Psoas muscle (tissue), 7 donors: ENCODE measurements at regions not wholly inside any gene's neighbourhood (a gene's known extent, or its start where the extent isn't known, plus 50 kb on each side); places are given as distances from the start of the nearest gene placed in this dataset.

Experiments used
- ATAC-seq, 4 donors: fragments of 200-7000 bp; cut with Tn5 transposase; one replicate each; pipeline ENCODE4 v1.9.1; 2020; ENCODE audit warnings: moderate library complexity in 3 of 4, mild to moderate bottlenecking in 2 of 4
- DNase-seq, 2 donors: peaks; one replicate each; pipeline ENCODE4 v3.0.0-alpha.2; 2020
- H3K27ac ChIP-seq: fragments of 200-600 bp; one replicate; pipeline ENCODE4 v1.8.0; 2022
- H3K27me3 ChIP-seq, 3 donors: fragments of 200-600 bp in 1 of 3; one replicate each; pipeline versions ENCODE4 v1.6.1 to v1.8.0; 2013 to 2022; ENCODE audit warnings: low read length in 2 of 3, mild to moderate bottlenecking in 2 of 3, moderate library complexity in 1 of 3; ENCODE audit not compliant: insufficient read depth in 3 of 3
- H3K36me3 ChIP-seq, 2 donors: fragments of 200-600 bp in 1 of 2; one replicate each; pipeline versions ENCODE4 v1.6.1 to v1.8.0; 2013 to 2022; ENCODE audit warnings: low read depth in 1 of 2, mild to moderate bottlenecking in 1 of 2, moderate library complexity in 1 of 2; ENCODE audit not compliant: insufficient read depth in 1 of 2
- H3K4me1 ChIP-seq: fragments of 200-600 bp; one replicate; pipeline ENCODE4 v1.8.0; 2022
- H3K4me3 ChIP-seq: fragments of 200-600 bp; one replicate; pipeline ENCODE4 v1.8.0; 2022; ENCODE audit warnings: mild to moderate bottlenecking
- H3K9me3 ChIP-seq: fragments of 200-600 bp; one replicate; pipeline ENCODE4 v1.8.0; 2022
- CTCF ChIP-seq: fragments of 200-600 bp; IDR thresholded peaks from one replicate; pipeline ENCODE4 v1.8.0; 2022; ENCODE audit warnings: antibody characterized with exemption
- WGBS, 3 donors: extraction: QIAGEN DNeasy Blood & Tissue Kit; methylation state at CpG; one replicate each; pipeline versions ENCODE4 v1.1.6 to v1.1.7; 2013; 5-methylcytosine and 5-hydroxymethylcytosine counted together
- intact Hi-C, 2 donors: fragments of 100-400 bp; cut with DNase I; formaldehyde crosslinking; loops; one replicate each; pipeline versions ENCODE4 v1.11.0 to v1.14.2; 2022
- donor health status: healthy with polysubstance abuse.
- donor health status: DM: no; HTN: no; CAD: no; lungs with moderate emphysema.
- donor health status: Bipolar disorder and iron deficiency.
- donor health status: healthy.
- donor health status: DM: yes; HTN: yes; CAD: no.
- donor health status: DM: no; HTN: no; CAD: no.
- donor health status: DM: yes; HTN: yes; CAD: no.

DNA sequence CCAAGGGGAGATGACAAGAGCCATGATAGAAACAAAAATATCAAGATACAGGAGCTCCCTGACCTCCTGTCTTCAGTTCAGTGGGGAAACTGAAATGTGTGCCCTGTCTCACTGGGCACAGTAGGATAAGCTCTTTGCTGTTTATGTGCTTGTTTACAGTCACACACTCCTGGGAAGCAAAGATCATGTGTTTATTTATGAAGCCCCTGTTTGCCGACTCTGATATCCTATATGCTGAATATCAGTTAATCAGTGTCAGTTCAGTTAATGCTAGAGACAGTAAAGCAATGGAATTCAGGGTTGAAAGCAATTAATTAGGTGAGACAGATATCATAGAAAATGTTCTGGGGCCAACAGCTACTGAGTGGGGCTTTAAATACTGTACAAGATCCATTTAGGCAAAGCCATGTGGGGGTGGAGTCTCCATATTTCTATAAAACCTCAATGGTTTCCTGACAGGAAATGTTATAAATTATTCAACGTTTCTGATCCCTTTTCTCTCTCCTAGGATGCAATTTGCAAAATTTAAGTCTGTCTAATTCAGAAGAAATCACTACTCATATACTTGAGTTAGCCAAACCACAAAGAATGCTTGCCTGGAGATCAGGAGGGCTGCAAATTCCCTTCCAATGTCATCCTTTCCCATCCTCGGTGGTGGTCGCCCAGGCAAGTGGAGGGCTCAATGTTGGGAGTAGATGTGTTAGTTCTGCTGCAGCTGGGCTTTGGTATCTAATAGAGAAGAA is 551.3 kb downstream of the CMPK2 start:
- ATAC-seq: no peak
- no peaks in the 10 kb centered on the region for H3K9me3 ChIP-seq
- no peak for TF ChIP-seq CTCF
- H3K27ac ChIP-seq: no peak overlapping the region
- no peaks in the 10 kb centered on the region for H3K36me3 ChIP-seq
- intact Hi-C loops: no loop called here
- 37 to 48% (median 44%) methylated on average over 4 of the region's 4 CpGs for WGBS, 3 donors
- no peak for DNase-seq
- H3K4me3 ChIP-seq: no peak overlapping the region
- no peaks in the 10 kb centered on the region for H3K27me3 ChIP-seq
- H3K4me1 ChIP-seq: no peaks in the 10 kb centered on the region

DNA sequence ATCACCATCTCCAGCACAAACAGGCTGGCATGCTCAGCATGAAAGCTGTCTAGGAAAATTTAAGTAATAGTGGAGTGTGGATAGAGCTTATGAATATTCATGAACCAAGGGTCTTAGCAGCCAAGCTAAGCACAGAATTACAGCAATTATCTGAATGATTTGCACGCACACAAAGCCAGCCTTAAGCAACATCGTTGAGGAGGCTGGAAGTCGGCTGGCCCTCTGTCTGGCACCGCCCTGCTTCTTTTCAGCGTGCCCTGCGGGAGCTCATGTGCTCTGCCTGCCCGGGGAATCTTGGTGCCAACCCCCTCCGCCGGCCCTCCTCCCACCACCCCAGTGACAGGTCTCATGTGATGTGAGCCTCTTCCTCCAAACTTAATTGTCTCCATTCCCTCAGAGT is 540.1 kb downstream of the CMPK2 start:
- Histone ChIP-seq H3K27me3 (no peaks in the 10 kb centered on the region), H3K36me3 (no peaks in the 10 kb centered on the region), H3K27ac (no peak overlapping the region), H3K4me1 (no peaks in the 10 kb centered on the region), H3K4me3 (no peak overlapping the region), H3K9me3 (no peaks in the 10 kb centered on the region)
- DNase-seq (no peak), ATAC-seq (no peak)
- WGBS, 3 donors: 64 to 69% (median 67%) methylated on average over 9 of the region's 9 CpGs
- TF ChIP-seq CTCF: no peak
- intact Hi-C loops: no loop called here

GRCh38 chr2:6326958-6327357 is 538.7 kb downstream of the CMPK2 start:
- no peaks in the 10 kb centered on the region for H3K9me3 ChIP-seq
- intact Hi-C loops: no loop called here
- no peak overlapping the region for H3K4me3 ChIP-seq
- no peaks in the 10 kb centered on the region for H3K4me1 ChIP-seq
- H3K36me3 ChIP-seq: no peaks in the 10 kb centered on the region
- WGBS, 3 donors: 90 to 92% (median 92%) methylated on average over 3 of the region's 3 CpGs
- DNase-seq (no peak), ATAC-seq (no peak)
- H3K27ac ChIP-seq: no peak overlapping the region
- no peaks in the 10 kb centered on the region for H3K27me3 ChIP-seq
- no peak for TF ChIP-seq CTCF

- no peak for TF ChIP-seq CTCF
- no peak for ATAC-seq
- Histone ChIP-seq H3K9me3 (no peaks in the 10 kb centered on the region), H3K4me1 (no peaks in the 10 kb centered on the region), H3K36me3 (no peaks in the 10 kb centered on the region), H3K4me3 (no peak overlapping the region), H3K27me3 (no peaks in the 10 kb centered on the region), H3K27ac (no peak overlapping the region)
- DNase-seq: no peak
- WGBS, 3 donors: 64 to 73% (median 70%) methylated on average over 5 of the region's 5 CpGs
- intact Hi-C loops: no loop called here
Measured at GRCh38 chr2:6336752-6337471, 528.8 kb downstream of the CMPK2 start.
